ENCODE measurements at regions not wholly inside any gene's neighbourhood (a gene's known extent, or its start where the extent isn't known, plus 50 kb on each side); places are given as distances from the start of the nearest gene placed in this dataset.

- no peak for DNase-seq (ENCODE audit: extremely low read depth, low read depth)
- H3K4me3 ChIP-seq (replicated peaks; ENCODE audit: low read depth, low read length), result no peak overlapping the region
- no peak for TF ChIP-seq CTCF (IDR thresholded peaks at IDR 0.05; ENCODE audit: low read depth, low read length, missing control alignments)
Observed at GRCh38 chr3:61353382-61353781, 102.1 kb upstream of the FHIT start.

GRCh38 chr3:61354604-61355003 lies 103.4 kb upstream of the FHIT start:
- no peak for TF ChIP-seq CTCF (IDR thresholded peaks at IDR 0.05; ENCODE audit: low read depth, low read length, missing control alignments)
- no peak for DNase-seq (ENCODE audit: extremely low read depth, low read depth)
- H3K4me3 ChIP-seq (replicated peaks; ENCODE audit: low read depth, low read length), result no peak overlapping the region

GRCh38 chr3:61356685-61357084 lies 105.4 kb upstream of the FHIT start:
- no peak for DNase-seq (ENCODE audit: extremely low read depth, low read depth)
- no peak overlapping the region for H3K4me3 ChIP-seq (replicated peaks; ENCODE audit: low read depth, low read length)
- TF ChIP-seq CTCF (IDR thresholded peaks at IDR 0.05; ENCODE audit: low read depth, low read length, missing control alignments), result no peak

GRCh38 chr3:61357902-61358301 lies 106.7 kb upstream of the FHIT start:
- H3K4me3 ChIP-seq (replicated peaks; ENCODE audit: low read depth, low read length), result no peak overlapping the region
- DNase-seq (ENCODE audit: extremely low read depth, low read depth), result no peak
- TF ChIP-seq CTCF (IDR thresholded peaks at IDR 0.05; ENCODE audit: low read depth, low read length, missing control alignments), result no peak

- no peak for DNase-seq (ENCODE audit: extremely low read depth, low read depth)
- no peak overlapping the region for H3K4me3 ChIP-seq (replicated peaks; ENCODE audit: low read depth, low read length)
- no peak for TF ChIP-seq CTCF (IDR thresholded peaks at IDR 0.05; ENCODE audit: low read depth, low read length, missing control alignments)
Observed at GRCh38 chr3:61358364-61358763, 107.1 kb upstream of the FHIT start.

- no peak overlapping the region for H3K4me3 ChIP-seq (replicated peaks; ENCODE audit: low read depth, low read length)
- no peak for TF ChIP-seq CTCF (IDR thresholded peaks at IDR 0.05; ENCODE audit: low read depth, low read length, missing control alignments)
- DNase-seq (ENCODE audit: extremely low read depth, low read depth), result no peak
Observed at GRCh38 chr3:61360297-61360965, 109.2 kb upstream of the FHIT start.

- no peak for TF ChIP-seq CTCF (IDR thresholded peaks at IDR 0.05; ENCODE audit: low read depth, low read length, missing control alignments)
- no peak overlapping the region for H3K4me3 ChIP-seq (replicated peaks; ENCODE audit: low read depth, low read length)
- DNase-seq (ENCODE audit: extremely low read depth, low read depth), result no peak
Observed at GRCh38 chr3:61369678-61370077, 118.4 kb upstream of the FHIT start.

Data from HFF-Myc (cell line).